ENCODE measurements at regions not wholly inside any gene's neighbourhood (a gene's known extent, or its start where the extent isn't known, plus 50 kb on each side); places are given as distances from the start of the nearest gene placed in this dataset.
"Not testable (repeated sequence)": the region's sequence is repeated elsewhere in the genome, so short reads cannot be mapped to it uniquely, and the experiment has no call there.

GRCh38 chr1:192862271-192862670, 53.4 kb downstream of the RGS2 start:
- no peak for DNase-seq

GRCh38 chr1:192866241-192866868, 57.5 kb downstream of the RGS2 start:
- no peak for DNase-seq

GRCh38 chr1:192867180-192867579, 58.3 kb downstream of the RGS2 start:
- no peak for DNase-seq

GRCh38 chr1:192869308-192869940, 60.6 kb downstream of the RGS2 start:
- DNase-seq: no peak

GRCh38 chr1:192872010-192872409, 63.2 kb downstream of the RGS2 start:
- DNase-seq: no peak

- no peak for DNase-seq
Observed at GRCh38 chr1:192873836-192874235, 65.0 kb downstream of the RGS2 start.

GRCh38 chr1:192876633-192877032, 67.8 kb downstream of the RGS2 start:
- no peak for DNase-seq

GRCh38 chr1:192877283-192877886, 68.5 kb downstream of the RGS2 start:
- DNase-seq: peak; percentile 7

GRCh38 chr1:192878249-192878648, 69.4 kb downstream of the RGS2 start:
- DNase-seq: peak; percentile 27

GRCh38 chr1:192879406-192879805, 70.6 kb downstream of the RGS2 start:
- DNase-seq: peak; percentile 3

- no peak for DNase-seq
Observed at GRCh38 chr1:192880231-192880630, 71.4 kb downstream of the RGS2 start.

- no peak for DNase-seq
Observed at GRCh38 chr1:192884241-192884640, 75.4 kb downstream of the RGS2 start.

- not testable (repeated sequence) for DNase-seq
Observed at GRCh38 chr1:192885387-192885786, 76.5 kb downstream of the RGS2 start.

- DNase-seq: no peak
Observed at GRCh38 chr1:192887426-192887825, 78.6 kb downstream of the RGS2 start.

- DNase-seq: no peak
Observed at GRCh38 chr1:192888574-192888973, 79.7 kb downstream of the RGS2 start.

- no peak for DNase-seq
Observed at GRCh38 chr1:192889082-192889481, 80.2 kb downstream of the RGS2 start.

GRCh38 chr1:192890134-192890533, 81.3 kb downstream of the RGS2 start:
- no peak for DNase-seq

- no peak for DNase-seq
Observed at GRCh38 chr1:192892934-192893333, 84.1 kb downstream of the RGS2 start.

- not testable (repeated sequence) for DNase-seq
Observed at GRCh38 chr1:192895487-192895886, 86.6 kb downstream of the RGS2 start.

- no peak for DNase-seq
Observed at GRCh38 chr1:192896376-192896775, 87.5 kb downstream of the RGS2 start.

- DNase-seq: no peak
Observed at GRCh38 chr1:192901500-192901899, 92.7 kb downstream of the RGS2 start.

- no peak for DNase-seq
Observed at GRCh38 chr1:192903142-192903541, 94.3 kb downstream of the RGS2 start.

GRCh38 chr1:192904438-192904895, 95.6 kb downstream of the RGS2 start:
- peak; percentile 84 for DNase-seq

- DNase-seq: peak; percentile 1
Observed at GRCh38 chr1:192905049-192905448, 96.2 kb downstream of the RGS2 start.
